GM23338 (cell line): ENCODE measurements at regions not wholly inside any gene's neighbourhood (a gene's known extent, or its start where the extent isn't known, plus 50 kb on each side); places are given as distances from the start of the nearest gene placed in this dataset.

ENCODE experiments used
- ATAC-seq: fragments of 200-7000 bp; cut with Tn5 transposase; 3 replicates; pipeline ENCODE4 v1.9.1; 2020
- DNase-seq: peaks from one replicate; pipeline ENCODE4 v3.0.0-alpha.2; 2015; ENCODE audit warnings: low spot score
- H2AFZ ChIP-seq: fragments of 200-600 bp; sonication (generic); 2 replicates; pipeline ENCODE4 v1.8.0; 2016; ENCODE audit warnings: antibody characterized with exemption, mild to moderate bottlenecking, moderate library complexity
- H3F3A ChIP-seq: fragments of 200-600 bp; sonication (generic); replicated peaks from 2 replicates; pipeline ENCODE4 v1.8.0; 2017; ENCODE audit warnings: antibody characterized with exemption, mixed run types, low read depth
- H3K27ac ChIP-seq: fragments of 200-600 bp; sonication (generic); 2 replicates; pipeline ENCODE4 v1.6.1; 2016; ENCODE audit warnings: low read depth
- H3K27me3 ChIP-seq: fragments of 200-600 bp; sonication (generic); 2 replicates; pipeline ENCODE4 v1.8.0; 2016; ENCODE audit warnings: mild to moderate bottlenecking, mixed run types, moderate library complexity; ENCODE audit not compliant: insufficient read depth
- H3K36me3 ChIP-seq: fragments of 200-600 bp; sonication (generic); 2 replicates; pipeline ENCODE4 v1.8.0; 2016; ENCODE audit warnings: mild to moderate bottlenecking; ENCODE audit not compliant: insufficient read depth
- H3K4me1 ChIP-seq: fragments of 200-600 bp; sonication (generic); 2 replicates; pipeline ENCODE4 v1.8.0; 2016; ENCODE audit warnings: mild to moderate bottlenecking, moderate library complexity; ENCODE audit not compliant: insufficient read depth
- H3K4me2 ChIP-seq: fragments of 200-600 bp; sonication (generic); 2 replicates; pipeline ENCODE4 v1.7.1; 2017; ENCODE audit warnings: mixed run types
- H3K4me3 ChIP-seq: fragments of 200-600 bp; sonication (generic); 2 replicates; pipeline ENCODE4 v1.6.1; 2016; ENCODE audit warnings: mixed run types
- H3K79me2 ChIP-seq: fragments of 200-600 bp; sonication (generic); replicated peaks from 2 replicates; pipeline ENCODE4 v1.8.0; 2017; ENCODE audit warnings: mild to moderate bottlenecking; ENCODE audit not compliant: insufficient read depth
- H3K9me2 ChIP-seq: fragments of 200-600 bp; sonication (generic); 2 replicates; pipeline ENCODE4 v1.8.0; 2017; ENCODE audit not compliant: insufficient read depth
- H4K20me1 ChIP-seq: fragments of 200-600 bp; sonication (generic); replicated peaks from 2 replicates; pipeline ENCODE4 v1.8.0; 2017; ENCODE audit warnings: mild to moderate bottlenecking; ENCODE audit not compliant: insufficient read depth
- H3K27ac Mint-ChIP-seq: 2 replicates; pipeline ENCODE4 v1.8.0; 2020; ENCODE audit warnings: inconsistent platforms, mild to moderate bottlenecking, moderate library complexity, mixed read lengths
- H3K27me3 Mint-ChIP-seq: 3 replicates; pipeline ENCODE4 v1.8.0; 2022; ENCODE audit warnings: low read depth, mild to moderate bottlenecking, moderate library complexity, mixed read lengths, inconsistent platforms; ENCODE audit not compliant: insufficient read depth, poor library complexity
- H3K36me3 Mint-ChIP-seq: 3 replicates; pipeline ENCODE4 v1.8.0; 2021; ENCODE audit warnings: low read depth, mild to moderate bottlenecking, inconsistent platforms, moderate library complexity, mixed read lengths
- H3K4me1 Mint-ChIP-seq: 3 replicates; pipeline ENCODE4 v1.8.0; 2020; ENCODE audit warnings: mild to moderate bottlenecking, inconsistent platforms, mixed read lengths
- H3K4me3 Mint-ChIP-seq: 3 replicates; pipeline ENCODE4 v1.8.0; 2021; ENCODE audit warnings: moderate library complexity, mild to moderate bottlenecking, inconsistent platforms, mixed read lengths
- H3K9me3 Mint-ChIP-seq: 3 replicates; pipeline ENCODE4 v1.8.0; 2020; ENCODE audit warnings: moderate library complexity, mild to moderate bottlenecking, inconsistent platforms, mixed read lengths
- CREB1 ChIP-seq: fragments of 250-450 bp; sonication (Bioruptor Pico); IDR thresholded peaks from 2 replicates; pipeline ENCODE4 v1.5.0; 2020; ENCODE audit warnings: low read depth, mild to moderate bottlenecking, moderate library complexity
- EZH2 ChIP-seq: fragments of 200-600 bp; sonication (generic); IDR thresholded peaks from one replicate; pipeline ENCODE4 v1.8.0; 2017; ENCODE audit warnings: antibody characterized with exemption, mild to moderate bottlenecking, low read depth; ENCODE audit not compliant: unreplicated experiment
- EZH2phosphoT487 ChIP-seq: fragments of 200-600 bp; sonication (generic); IDR thresholded peaks from one replicate; pipeline ENCODE4 v1.8.1; 2018; ENCODE audit warnings: antibody characterized with exemption; ENCODE audit not compliant: unreplicated experiment
- JUNB ChIP-seq: IDR thresholded peaks from one replicate; pipeline ENCODE4 v1.6.1; 2016; ENCODE audit warnings: antibody characterized with exemption; ENCODE audit not compliant: unreplicated experiment
- NANOG ChIP-seq: IDR thresholded peaks from 2 replicates; pipeline ENCODE4 v1.6.1; 2016; ENCODE audit warnings: antibody characterized with exemption, borderline replicate concordance
- POLR2AphosphoS5 ChIP-seq: IDR thresholded peaks from 2 replicates; pipeline ENCODE4 v1.6.1; 2016; ENCODE audit warnings: antibody characterized with exemption, low read depth
- STAT1 ChIP-seq: IDR thresholded peaks from one replicate; pipeline ENCODE4 v1.6.1; 2016; ENCODE audit warnings: antibody characterized with exemption; ENCODE audit not compliant: unreplicated experiment
- ZNF114 ChIP-seq: fragments of 250-450 bp; sonication (Bioruptor Pico); IDR thresholded peaks from 2 replicates; pipeline ENCODE4 v1.5.0; 2020; ENCODE audit warnings: mild to moderate bottlenecking, moderate library complexity
- ZNF331 ChIP-seq: fragments of 250-450 bp; sonication (Bioruptor Pico); IDR thresholded peaks from 2 replicates; pipeline ENCODE4 v1.5.0; 2020; ENCODE audit warnings: low read depth, mild to moderate bottlenecking, moderate library complexity
- TF ChIP-seq, protein P1 (sequence below): IDR thresholded peaks from 2 replicates; pipeline ENCODE4 v1.6.1; 2016; ENCODE audit warnings: antibody characterized with exemption
- TF ChIP-seq, protein P2 (sequence below): fragments of 250-450 bp; sonication (Bioruptor Pico); IDR thresholded peaks from 2 replicates; pipeline ENCODE4 v1.5.0; 2020; ENCODE audit warnings: mild to moderate bottlenecking, moderate library complexity
- TF ChIP-seq, protein P3 (sequence below): IDR thresholded peaks from one replicate; pipeline ENCODE4 v1.6.1; 2018; ENCODE audit warnings: antibody characterized with exemption; ENCODE audit not compliant: unreplicated experiment
- TF ChIP-seq, protein P4 (sequence below), 2 experiments: fragments of 200-600 bp in 1 of 2; sonication (generic) in 1 of 2; conservative IDR thresholded peaks; 2 replicates each; pipeline versions ENCODE4 v1.5.1 to v1.6.1; 2016 to 2017; ENCODE audit warnings: antibody characterized with exemption in 2 of 2, low read depth in 2 of 2, mild to moderate bottlenecking in 2 of 2, moderate library complexity in 1 of 2

DNA sequence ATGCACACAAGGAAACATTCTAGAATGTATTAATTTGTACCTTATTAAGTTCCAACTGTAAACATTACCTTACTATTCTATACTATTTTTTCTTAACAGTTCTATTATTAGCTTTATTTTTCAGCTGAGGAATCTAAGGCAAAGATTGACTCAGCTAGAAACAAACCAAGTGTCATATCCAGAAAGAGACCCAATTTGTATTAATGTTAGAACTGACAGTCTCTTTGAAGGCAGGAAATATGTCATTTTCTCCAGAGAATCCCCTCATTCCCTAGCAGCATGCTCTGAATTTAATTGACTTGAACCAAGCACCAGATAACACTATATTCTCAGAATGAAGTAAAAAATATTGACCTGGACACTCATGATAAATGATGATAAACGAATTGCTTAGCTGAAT lies 81.4 kb upstream of the PLPPR5 start:
- Histone ChIP-seq H3K4me1 (no peaks in the 10 kb centered on the region), H3K9me2 (0 out of 2 replicates have a peak, but pooled peaks cover 13% of the 10 kb centered on the region), H4K20me1 (no peaks in the 10 kb centered on the region), H3K27me3 (no peaks in the 10 kb centered on the region), H3K4me3 (no peak overlapping the region), H2AFZ (no peak overlapping the region), H3F3A (no peaks in the 10 kb centered on the region), H3K4me2 (no peak overlapping the region), H3K36me3 (no peaks in the 10 kb centered on the region), H3K79me2 (no peaks in the 10 kb centered on the region), H3K27ac (no peak overlapping the region)
- Mint-ChIP-seq H3K4me1 (no peaks in the 10 kb centered on the region), H3K27ac (no peak overlapping the region), H3K36me3 (no peaks in the 10 kb centered on the region), H3K9me3 (0 out of 3 replicates have a peak, but pooled peaks cover 3% of the 10 kb centered on the region), H3K27me3 (no peaks in the 10 kb centered on the region), H3K4me3 (no peak overlapping the region)
- ATAC-seq (no peak), DNase-seq (no peak)
- TF ChIP-seq, protein P1, sequence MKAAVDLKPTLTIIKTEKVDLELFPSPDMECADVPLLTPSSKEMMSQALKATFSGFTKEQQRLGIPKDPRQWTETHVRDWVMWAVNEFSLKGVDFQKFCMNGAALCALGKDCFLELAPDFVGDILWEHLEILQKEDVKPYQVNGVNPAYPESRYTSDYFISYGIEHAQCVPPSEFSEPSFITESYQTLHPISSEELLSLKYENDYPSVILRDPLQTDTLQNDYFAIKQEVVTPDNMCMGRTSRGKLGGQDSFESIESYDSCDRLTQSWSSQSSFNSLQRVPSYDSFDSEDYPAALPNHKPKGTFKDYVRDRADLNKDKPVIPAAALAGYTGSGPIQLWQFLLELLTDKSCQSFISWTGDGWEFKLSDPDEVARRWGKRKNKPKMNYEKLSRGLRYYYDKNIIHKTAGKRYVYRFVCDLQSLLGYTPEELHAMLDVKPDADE = no peak
- TF ChIP-seq STAT1 (no peak), NANOG (no peak), EZH2 (no peak), EZH2phosphoT487 (no peak), JUNB (no peak), POLR2AphosphoS5 (no peak), CREB1 (CRISPR knock-in tag) (no peak), ZNF114 (CRISPR knock-in tag) (no peak), ZNF331 (no peak)
- TF ChIP-seq, protein P2, sequence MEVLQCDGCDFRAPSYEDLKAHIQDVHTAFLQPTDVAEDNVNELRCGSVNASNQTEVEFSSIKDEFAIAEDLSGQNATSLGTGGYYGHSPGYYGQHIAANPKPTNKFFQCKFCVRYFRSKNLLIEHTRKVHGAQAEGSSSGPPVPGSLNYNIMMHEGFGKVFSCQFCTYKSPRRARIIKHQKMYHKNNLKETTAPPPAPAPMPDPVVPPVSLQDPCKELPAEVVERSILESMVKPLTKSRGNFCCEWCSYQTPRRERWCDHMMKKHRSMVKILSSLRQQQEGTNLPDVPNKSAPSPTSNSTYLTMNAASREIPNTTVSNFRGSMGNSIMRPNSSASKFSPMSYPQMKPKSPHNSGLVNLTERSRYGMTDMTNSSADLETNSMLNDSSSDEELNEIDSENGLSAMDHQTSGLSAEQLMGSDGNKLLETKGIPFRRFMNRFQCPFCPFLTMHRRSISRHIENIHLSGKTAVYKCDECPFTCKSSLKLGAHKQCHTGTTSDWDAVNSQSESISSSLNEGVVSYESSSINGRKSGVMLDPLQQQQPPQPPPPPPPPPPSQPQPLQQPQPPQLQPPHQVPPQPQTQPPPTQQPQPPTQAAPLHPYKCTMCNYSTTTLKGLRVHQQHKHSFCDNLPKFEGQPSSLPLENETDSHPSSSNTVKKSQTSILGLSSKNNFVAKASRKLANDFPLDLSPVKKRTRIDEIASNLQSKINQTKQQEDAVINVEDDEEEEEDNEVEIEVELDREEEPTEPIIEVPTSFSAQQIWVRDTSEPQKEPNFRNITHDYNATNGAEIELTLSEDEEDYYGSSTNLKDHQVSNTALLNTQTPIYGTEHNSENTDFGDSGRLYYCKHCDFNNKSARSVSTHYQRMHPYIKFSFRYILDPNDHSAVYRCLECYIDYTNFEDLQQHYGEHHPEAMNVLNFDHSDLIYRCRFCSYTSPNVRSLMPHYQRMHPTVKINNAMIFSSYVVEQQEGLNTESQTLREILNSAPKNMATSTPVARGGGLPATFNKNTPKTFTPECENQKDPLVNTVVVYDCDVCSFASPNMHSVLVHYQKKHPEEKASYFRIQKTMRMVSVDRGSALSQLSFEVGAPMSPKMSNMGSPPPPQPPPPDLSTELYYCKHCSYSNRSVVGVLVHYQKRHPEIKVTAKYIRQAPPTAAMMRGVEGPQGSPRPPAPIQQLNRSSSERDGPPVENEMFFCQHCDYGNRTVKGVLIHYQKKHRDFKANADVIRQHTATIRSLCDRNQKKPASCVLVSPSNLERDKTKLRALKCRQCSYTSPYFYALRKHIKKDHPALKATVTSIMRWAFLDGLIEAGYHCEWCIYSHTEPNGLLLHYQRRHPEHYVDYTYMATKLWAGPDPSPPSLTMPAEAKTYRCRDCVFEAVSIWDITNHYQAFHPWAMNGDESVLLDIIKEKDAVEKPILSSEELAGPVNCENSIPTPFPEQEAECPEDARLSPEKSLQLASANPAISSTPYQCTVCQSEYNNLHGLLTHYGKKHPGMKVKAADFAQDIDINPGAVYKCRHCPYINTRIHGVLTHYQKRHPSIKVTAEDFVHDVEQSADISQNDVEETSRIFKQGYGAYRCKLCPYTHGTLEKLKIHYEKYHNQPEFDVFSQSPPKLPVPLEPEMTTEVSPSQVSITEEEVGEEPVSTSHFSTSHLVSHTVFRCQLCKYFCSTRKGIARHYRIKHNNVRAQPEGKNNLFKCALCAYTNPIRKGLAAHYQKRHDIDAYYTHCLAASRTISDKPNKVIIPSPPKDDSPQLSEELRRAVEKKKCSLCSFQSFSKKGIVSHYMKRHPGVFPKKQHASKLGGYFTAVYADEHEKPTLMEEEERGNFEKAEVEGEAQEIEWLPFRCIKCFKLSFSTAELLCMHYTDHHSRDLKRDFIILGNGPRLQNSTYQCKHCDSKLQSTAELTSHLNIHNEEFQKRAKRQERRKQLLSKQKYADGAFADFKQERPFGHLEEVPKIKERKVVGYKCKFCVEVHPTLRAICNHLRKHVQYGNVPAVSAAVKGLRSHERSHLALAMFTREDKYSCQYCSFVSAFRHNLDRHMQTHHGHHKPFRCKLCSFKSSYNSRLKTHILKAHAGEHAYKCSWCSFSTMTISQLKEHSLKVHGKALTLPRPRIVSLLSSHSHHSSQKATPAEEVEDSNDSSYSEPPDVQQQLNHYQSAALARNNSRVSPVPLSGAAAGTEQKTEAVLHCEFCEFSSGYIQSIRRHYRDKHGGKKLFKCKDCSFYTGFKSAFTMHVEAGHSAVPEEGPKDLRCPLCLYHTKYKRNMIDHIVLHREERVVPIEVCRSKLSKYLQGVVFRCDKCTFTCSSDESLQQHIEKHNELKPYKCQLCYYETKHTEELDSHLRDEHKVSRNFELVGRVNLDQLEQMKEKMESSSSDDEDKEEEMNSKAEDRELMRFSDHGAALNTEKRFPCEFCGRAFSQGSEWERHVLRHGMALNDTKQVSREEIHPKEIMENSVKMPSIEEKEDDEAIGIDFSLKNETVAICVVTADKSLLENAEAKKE (CRISPR knock-in tag) = no peak
- TF ChIP-seq, protein P3, sequence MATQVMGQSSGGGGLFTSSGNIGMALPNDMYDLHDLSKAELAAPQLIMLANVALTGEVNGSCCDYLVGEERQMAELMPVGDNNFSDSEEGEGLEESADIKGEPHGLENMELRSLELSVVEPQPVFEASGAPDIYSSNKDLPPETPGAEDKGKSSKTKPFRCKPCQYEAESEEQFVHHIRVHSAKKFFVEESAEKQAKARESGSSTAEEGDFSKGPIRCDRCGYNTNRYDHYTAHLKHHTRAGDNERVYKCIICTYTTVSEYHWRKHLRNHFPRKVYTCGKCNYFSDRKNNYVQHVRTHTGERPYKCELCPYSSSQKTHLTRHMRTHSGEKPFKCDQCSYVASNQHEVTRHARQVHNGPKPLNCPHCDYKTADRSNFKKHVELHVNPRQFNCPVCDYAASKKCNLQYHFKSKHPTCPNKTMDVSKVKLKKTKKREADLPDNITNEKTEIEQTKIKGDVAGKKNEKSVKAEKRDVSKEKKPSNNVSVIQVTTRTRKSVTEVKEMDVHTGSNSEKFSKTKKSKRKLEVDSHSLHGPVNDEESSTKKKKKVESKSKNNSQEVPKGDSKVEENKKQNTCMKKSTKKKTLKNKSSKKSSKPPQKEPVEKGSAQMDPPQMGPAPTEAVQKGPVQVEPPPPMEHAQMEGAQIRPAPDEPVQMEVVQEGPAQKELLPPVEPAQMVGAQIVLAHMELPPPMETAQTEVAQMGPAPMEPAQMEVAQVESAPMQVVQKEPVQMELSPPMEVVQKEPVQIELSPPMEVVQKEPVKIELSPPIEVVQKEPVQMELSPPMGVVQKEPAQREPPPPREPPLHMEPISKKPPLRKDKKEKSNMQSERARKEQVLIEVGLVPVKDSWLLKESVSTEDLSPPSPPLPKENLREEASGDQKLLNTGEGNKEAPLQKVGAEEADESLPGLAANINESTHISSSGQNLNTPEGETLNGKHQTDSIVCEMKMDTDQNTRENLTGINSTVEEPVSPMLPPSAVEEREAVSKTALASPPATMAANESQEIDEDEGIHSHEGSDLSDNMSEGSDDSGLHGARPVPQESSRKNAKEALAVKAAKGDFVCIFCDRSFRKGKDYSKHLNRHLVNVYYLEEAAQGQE = no peak
- TF ChIP-seq, protein P4, sequence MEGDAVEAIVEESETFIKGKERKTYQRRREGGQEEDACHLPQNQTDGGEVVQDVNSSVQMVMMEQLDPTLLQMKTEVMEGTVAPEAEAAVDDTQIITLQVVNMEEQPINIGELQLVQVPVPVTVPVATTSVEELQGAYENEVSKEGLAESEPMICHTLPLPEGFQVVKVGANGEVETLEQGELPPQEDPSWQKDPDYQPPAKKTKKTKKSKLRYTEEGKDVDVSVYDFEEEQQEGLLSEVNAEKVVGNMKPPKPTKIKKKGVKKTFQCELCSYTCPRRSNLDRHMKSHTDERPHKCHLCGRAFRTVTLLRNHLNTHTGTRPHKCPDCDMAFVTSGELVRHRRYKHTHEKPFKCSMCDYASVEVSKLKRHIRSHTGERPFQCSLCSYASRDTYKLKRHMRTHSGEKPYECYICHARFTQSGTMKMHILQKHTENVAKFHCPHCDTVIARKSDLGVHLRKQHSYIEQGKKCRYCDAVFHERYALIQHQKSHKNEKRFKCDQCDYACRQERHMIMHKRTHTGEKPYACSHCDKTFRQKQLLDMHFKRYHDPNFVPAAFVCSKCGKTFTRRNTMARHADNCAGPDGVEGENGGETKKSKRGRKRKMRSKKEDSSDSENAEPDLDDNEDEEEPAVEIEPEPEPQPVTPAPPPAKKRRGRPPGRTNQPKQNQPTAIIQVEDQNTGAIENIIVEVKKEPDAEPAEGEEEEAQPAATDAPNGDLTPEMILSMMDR (conservative IDR thresholded peaks at IDR 0.05; ENCODE audit: low read depth in 2 of 2) = no peak
